NCI-H1436 (cell line): ENCODE measurements at regions not wholly inside any gene's neighbourhood (a gene's known extent, or its start where the extent isn't known, plus 50 kb on each side); places are given as distances from the start of the nearest gene placed in this dataset.
"Not testable (repeated sequence)": the region's sequence is repeated elsewhere in the genome, so short reads cannot be mapped to it uniquely, and the experiment has no call there.

Experiments
- DNase-seq: peaks from one replicate; lab custom pipeline; 2025; lab: John Stamatoyannopoulos, UW

DNA sequence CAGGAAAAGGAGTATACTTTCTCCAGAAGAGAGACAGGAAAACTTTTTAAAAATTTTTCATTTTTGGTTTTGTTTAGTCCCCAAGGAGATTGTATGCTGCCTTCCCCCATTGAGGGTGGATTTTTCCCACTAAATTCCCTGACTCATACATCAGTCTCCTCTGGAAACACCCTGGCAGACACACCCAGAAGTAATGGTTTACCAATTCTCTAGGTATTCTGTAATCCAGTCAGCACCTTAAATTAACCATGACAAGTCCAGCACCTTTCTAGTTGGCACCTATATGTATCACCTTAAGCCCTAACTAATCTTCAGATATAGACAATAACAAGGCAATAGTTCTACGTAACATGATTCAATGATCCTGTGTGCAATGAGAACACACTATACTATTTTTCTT lies 165.9 kb upstream of the NPAP1 start:
- DNase-seq = not testable (repeated sequence)

DNA sequence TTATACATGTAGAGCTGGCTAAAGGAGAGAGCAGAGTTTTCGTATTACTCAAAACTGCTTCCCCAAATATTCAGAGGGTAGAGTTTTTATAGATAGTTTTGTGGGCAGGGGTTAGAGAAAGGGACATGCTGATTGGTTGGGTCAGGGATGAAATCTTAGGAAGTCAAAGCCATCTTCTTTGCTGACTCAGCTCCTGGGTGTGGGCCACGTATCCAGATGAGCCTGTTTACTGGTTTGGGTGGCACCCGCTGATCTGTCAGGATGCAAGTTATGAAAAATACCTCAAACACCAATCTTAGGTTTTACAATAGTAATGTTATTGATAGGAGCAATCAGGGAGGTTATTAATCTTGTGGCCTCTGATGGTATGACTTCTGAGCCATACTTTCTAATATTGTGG lies 164.0 kb upstream of the NPAP1 start:
- not testable (repeated sequence) for DNase-seq

DNA sequence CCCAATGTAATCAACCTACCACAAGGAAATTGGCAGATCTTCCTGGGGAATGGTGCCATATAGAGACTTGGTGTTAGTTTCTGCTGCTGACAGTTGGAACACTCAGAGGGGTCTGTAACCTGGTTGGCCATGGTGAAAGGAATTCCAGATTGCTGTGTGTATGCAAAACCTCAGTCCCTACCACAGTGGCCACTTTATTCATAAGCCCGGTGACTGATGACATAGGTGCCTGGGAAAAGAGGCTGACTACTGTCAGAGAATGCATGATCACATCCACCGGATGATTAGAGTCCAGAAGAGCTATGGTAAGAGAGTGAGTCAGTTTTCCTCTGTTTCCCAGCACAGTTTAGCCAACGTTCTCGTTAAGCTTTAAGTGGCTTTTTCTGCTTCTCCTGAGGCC lies 156.8 kb upstream of the NPAP1 start:
- DNase-seq = not testable (repeated sequence)

DNA sequence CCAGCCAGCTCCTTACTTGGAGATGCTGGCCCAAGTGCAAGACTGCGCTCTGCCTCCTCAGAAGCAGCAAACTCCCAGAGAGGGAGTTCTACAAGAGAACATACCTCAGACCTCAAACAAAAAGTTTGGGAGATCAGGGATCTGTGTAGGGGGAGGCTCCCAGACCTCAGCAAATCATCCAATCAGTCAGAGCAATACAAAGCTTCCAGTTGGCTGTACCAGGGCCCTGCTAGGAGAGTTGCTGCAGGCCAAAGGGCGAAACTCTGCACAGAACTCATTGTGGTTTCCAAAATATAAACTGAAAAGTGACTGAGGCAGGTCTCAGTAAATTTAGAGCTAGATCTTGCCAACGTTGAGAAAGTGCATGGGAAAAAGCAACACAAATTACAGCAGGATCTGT lies 144.3 kb upstream of the NPAP1 start:
- not testable (repeated sequence) for DNase-seq

DNA sequence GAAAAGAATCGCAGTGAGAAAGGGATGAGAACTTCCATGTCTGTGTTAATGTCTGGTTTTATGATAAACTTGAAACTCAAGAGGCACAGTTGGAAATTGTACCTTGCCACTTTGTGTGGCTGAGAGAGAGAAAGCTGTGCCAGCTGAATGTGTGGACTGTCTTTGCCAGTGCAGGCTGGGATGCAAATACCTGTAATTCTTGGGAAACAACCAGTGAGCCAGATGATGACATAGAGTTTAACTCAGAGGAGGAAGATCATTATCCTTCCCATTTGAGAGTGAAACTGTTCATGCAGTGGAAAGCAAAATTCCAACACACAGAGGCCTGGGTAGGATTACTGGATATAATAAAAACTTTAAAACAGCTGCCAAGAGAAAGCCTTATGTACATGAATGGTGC lies 141.5 kb upstream of the NPAP1 start:
- DNase-seq = not testable (repeated sequence)

DNA sequence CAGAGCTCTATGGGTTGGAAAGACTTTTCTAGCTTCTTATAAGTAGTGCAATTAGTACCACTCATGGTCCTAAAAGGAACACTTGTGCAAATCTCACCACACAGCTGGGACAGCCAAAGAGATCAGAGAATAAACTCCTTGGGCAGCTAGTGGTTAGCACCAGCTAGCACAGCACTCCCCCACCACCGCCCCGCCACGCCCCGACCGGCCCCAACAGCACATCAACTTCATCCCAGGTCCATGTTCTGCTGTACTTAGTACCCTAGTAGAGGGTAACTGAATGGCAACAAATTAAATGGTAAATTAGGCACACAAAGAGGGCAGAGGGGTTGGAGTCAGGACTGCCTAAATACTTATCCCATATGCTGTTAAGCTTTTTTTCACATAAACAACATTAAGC lies 118.3 kb upstream of the NPAP1 start:
- not testable (repeated sequence) for DNase-seq

DNA sequence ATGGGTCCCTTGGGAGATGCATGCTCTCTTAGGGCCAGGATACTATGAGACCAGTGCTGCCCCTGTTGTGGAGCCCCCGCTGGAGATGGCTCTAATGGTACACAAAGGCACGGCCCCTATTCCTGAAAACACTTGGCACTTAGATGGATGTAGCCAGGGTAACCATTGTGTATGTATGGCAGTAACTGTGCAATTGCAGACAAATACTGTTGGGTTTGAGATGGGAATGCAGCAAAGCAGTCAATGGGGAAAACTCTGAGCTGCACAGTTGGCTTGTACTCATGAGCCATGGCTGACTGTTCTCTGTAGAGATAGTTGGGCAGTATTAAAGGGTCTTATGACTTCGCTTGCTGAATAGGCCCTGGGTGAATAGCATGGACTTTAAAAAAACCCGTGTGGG lies 67.9 kb upstream of the NPAP1 start:
- DNase-seq = no peak

DNA sequence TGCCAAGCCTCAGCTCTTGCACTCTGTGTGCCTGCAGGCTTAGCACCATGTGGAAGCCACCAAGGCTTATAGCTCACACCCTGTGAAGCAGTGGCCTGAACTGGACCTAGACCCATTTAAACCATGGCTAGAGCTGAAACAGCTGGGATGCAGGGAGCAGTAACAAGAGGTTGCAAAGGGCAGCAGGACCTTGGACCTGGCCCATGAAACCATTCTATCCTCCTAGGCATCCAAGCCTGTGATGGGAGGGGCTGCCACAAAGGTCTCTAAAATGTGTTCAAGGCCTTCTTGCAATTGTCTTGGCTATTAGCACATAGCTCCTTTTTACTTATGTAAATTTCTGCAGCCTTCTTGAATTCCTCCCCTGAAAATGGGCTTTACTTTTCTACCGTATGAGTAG lies 57.9 kb upstream of the NPAP1 start:
- no peak for DNase-seq

DNA sequence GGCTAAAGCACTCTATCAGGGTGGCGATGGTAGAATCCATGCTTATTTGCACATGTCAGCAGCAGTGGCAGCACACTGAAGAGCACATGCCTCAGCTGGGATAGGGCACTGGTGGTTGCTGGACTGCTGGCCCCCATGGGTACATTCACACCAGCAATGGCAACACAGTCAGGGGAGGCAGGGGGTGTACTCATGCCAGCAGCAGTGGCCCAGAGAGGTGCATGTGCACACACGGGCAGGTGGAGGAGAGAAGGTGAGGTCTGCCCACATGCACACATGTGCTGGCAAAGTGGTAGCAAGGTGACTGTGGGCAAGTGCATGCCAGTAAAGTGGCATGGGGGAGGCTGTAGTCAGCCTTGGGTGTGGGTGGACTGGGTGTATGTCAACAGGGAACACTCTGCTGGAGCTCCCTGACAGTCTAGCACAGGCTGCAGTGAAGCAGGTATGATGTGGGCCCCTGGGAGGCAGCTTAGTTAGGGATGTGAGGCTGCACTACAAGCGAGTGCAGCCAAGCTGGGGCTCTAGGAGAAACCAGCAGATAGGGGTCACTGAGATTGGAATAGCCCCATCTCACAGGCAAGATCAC lies 53.9 kb upstream of the NPAP1 start:
- no peak for DNase-seq
